WERI-Rb-1 (cell line): ENCODE measurements at regions not wholly inside any gene's neighbourhood (a gene's known extent, or its start where the extent isn't known, plus 50 kb on each side); places are given as distances from the start of the nearest gene placed in this dataset.
A peak's percentile ranks its signal among the peaks of the same experiment; 100 is the strongest.

ENCODE experiments used
- DNase-seq: peaks from one replicate; pipeline ENCODE4 v3.0.0-alpha.2; 2020
- H3K27ac ChIP-seq: fragments of 250-450 bp; sonication (Bioruptor Pico); 2 replicates; pipeline ENCODE4 v1.5.1; 2020; ENCODE audit warnings: mild to moderate bottlenecking, moderate library complexity
- H3K27me3 ChIP-seq: fragments of 250-450 bp; sonication (Bioruptor Pico); 2 replicates; pipeline ENCODE4 v1.5.1; 2021; ENCODE audit warnings: mild to moderate bottlenecking, low read depth, moderate library complexity; ENCODE audit not compliant: insufficient read depth, severe bottlenecking
- H3K36me3 ChIP-seq: fragments of 250-450 bp; sonication (Bioruptor Pico); 2 replicates; pipeline ENCODE4 v1.5.1; 2020; ENCODE audit warnings: mild to moderate bottlenecking, moderate library complexity
- H3K4me3 ChIP-seq: 2 replicates; pipeline ENCODE4 v1.5.1; 2011; ENCODE audit warnings: low read depth, mild to moderate bottlenecking, control low read depth, low read length
- H3K9me3 ChIP-seq: fragments of 250-450 bp; sonication (Bioruptor Pico); 2 replicates; pipeline ENCODE4 v1.5.1; 2021; ENCODE audit warnings: mild to moderate bottlenecking, moderate library complexity; ENCODE audit not compliant: severe bottlenecking
- CTCF ChIP-seq: IDR thresholded peaks from 2 replicates; pipeline ENCODE4 v1.5.1; 2011; ENCODE audit warnings: low read depth, mild to moderate bottlenecking, control low read depth, inconsistent platforms, low read length

- no peak for TF ChIP-seq CTCF
- H3K9me3 ChIP-seq = no peaks in the 10 kb centered on the region
- no peak for DNase-seq
Measured at GRCh38 chr11:81219661-81220060, 1514.0 kb downstream of the FAM181B start.

GRCh38 chr11:81218440-81218839 is 1515.2 kb downstream of the FAM181B start:
- Histone ChIP-seq H3K27me3 (no peaks in the 10 kb centered on the region), H3K27ac (no peak overlapping the region), H3K9me3 (no peaks in the 10 kb centered on the region), H3K36me3 (no peaks in the 10 kb centered on the region), H3K4me3 (no peak overlapping the region)
- DNase-seq = no peak
- TF ChIP-seq CTCF = no peak

More at GRCh38 chr11:81219661-81220060, 1514.0 kb downstream of the FAM181B start:
- no peaks in the 10 kb centered on the region for H3K36me3 ChIP-seq
- no peaks in the 10 kb centered on the region for H3K27me3 ChIP-seq
- H3K4me3 ChIP-seq = no peak overlapping the region
- no peak overlapping the region for H3K27ac ChIP-seq

GRCh38 chr11:81211050-81211449 is 1522.6 kb downstream of the FAM181B start:
- no peak for DNase-seq
- Histone ChIP-seq H3K27ac (no peak overlapping the region), H3K4me3 (no peak overlapping the region), H3K9me3 (no peaks in the 10 kb centered on the region), H3K27me3 (no peaks in the 10 kb centered on the region), H3K36me3 (no peaks in the 10 kb centered on the region)
- TF ChIP-seq CTCF = no peak

GRCh38 chr11:81207421-81208054 is 1526.1 kb downstream of the FAM181B start:
- H3K9me3 ChIP-seq = no peaks in the 10 kb centered on the region
- H3K27me3 ChIP-seq = no peaks in the 10 kb centered on the region
- no peak overlapping the region for H3K27ac ChIP-seq
- H3K4me3 ChIP-seq = no peak overlapping the region
- no peaks in the 10 kb centered on the region for H3K36me3 ChIP-seq
- DNase-seq = no peak
- TF ChIP-seq CTCF = no peak

GRCh38 chr11:81203876-81204275 is 1529.8 kb downstream of the FAM181B start:
- DNase-seq = no peak
- H3K27me3 ChIP-seq = no peaks in the 10 kb centered on the region
- H3K27ac ChIP-seq = no peak overlapping the region
- H3K36me3 ChIP-seq = no peaks in the 10 kb centered on the region
- no peaks in the 10 kb centered on the region for H3K9me3 ChIP-seq
- H3K4me3 ChIP-seq = no peak overlapping the region
- TF ChIP-seq CTCF = no peak

GRCh38 chr11:81197396-81197795 is 1536.3 kb downstream of the FAM181B start:
- Histone ChIP-seq H3K27me3 (no peaks in the 10 kb centered on the region), H3K9me3 (no peaks in the 10 kb centered on the region), H3K36me3 (no peaks in the 10 kb centered on the region), H3K27ac (no peak overlapping the region), H3K4me3 (no peak overlapping the region)
- peak; percentile 9 for DNase-seq
- TF ChIP-seq CTCF = no peak
